HepG2 (cell line): ENCODE measurements at regions not wholly inside any gene's neighbourhood (a gene's known extent, or its start where the extent isn't known, plus 50 kb on each side); places are given as distances from the start of the nearest gene placed in this dataset.
"Not testable (repeated sequence)": the region's sequence is repeated elsewhere in the genome, so short reads cannot be mapped to it uniquely, and the experiment has no call there.

ENCODE experiments used
- ATAC-seq: fragments of 200-7000 bp; cut with Tn5 transposase; 3 replicates; pipeline ENCODE4 v1.9.1; 2020; ENCODE audit warnings: mild to moderate bottlenecking, moderate library complexity
- BruUV-seq: library from RNA; stranded (reverse); fragments of 400-500 nt; replicated peaks from 2 replicates; lab custom pipeline; 2021; lab: Mats Ljungman, UMichigan
- CTCF ChIA-PET: fragments of 300-600 bp; formaldehyde crosslinking; extraction: SDS; loops from one replicate; lab custom pipeline; 2021; ENCODE audit warnings: low total read pairs, inconsistent platforms, low intra/inter-chr PET ratio; lab: Yijun Ruan, JAX
- POLR2A ChIA-PET: fragments of 350-600 bp; sonication (Branson Sonifier 250); formaldehyde crosslinking; loops from one replicate; lab custom pipeline; 2020; ENCODE audit warnings: antibody characterized with exemption, inconsistent platforms; lab: Yijun Ruan, JAX
- DNase-seq: peaks from one replicate; pipeline ENCODE4 v3.0.0-alpha.2; 2015; ENCODE audit warnings: low spot score
- FAIRE-seq: peaks from 3 replicates; lab custom pipeline; 2011; peaks lifted over from hg19 to GRCh38; lab: Jason Lieb, UNC
- H2AFZ ChIP-seq: one replicate; pipeline ENCODE4 v1.6.1; 2011; ENCODE audit warnings: low read length, inconsistent platforms
- H3K27ac ChIP-seq: fragments of 300-600 bp; 3 replicates; pipeline ENCODE4 v1.8.0; 2011; ENCODE audit warnings: mixed run types, mild to moderate bottlenecking, mixed read lengths, low read length, inconsistent platforms; ENCODE audit not compliant: insufficient read depth; ENCODE audit errors: extremely low read length
- H3K27me3 ChIP-seq, 2 experiments: fragments of 200-600 bp in 1 of 2; 2 replicates in 1 of 2; 3 replicates in 1 of 2; pipeline versions ENCODE4 v1.6.0 to v1.8.0; 2011; ENCODE audit warnings: low read length in 2 of 2, mild to moderate bottlenecking in 2 of 2, moderate library complexity in 2 of 2, inconsistent platforms in 1 of 2; ENCODE audit not compliant: insufficient read depth in 2 of 2, control insufficient read depth in 1 of 2
- H3K36me3 ChIP-seq, 2 experiments: fragments of 200-600 bp in 1 of 2; replicated peaks in 1 of 2; 2 replicates in 1 of 2; 3 replicates in 1 of 2; pipeline versions ENCODE4 v1.5.1 to v1.8.0; 2011; ENCODE audit warnings: low read length in 2 of 2, inconsistent platforms in 1 of 2; ENCODE audit not compliant: insufficient read depth in 2 of 2, control insufficient read depth in 1 of 2
- H3K4me1 ChIP-seq: 2 replicates; pipeline ENCODE4 v1.5.1; 2012; ENCODE audit warnings: low read length, inconsistent platforms; ENCODE audit not compliant: insufficient read depth
- H3K4me2 ChIP-seq: 2 replicates; pipeline ENCODE4 v1.6.0; 2011; ENCODE audit warnings: low read depth, low read length, inconsistent platforms
- H3K4me3 ChIP-seq, 3 experiments: fragments of 200-600 bp in 1 of 3; sonication (generic), shearing (Covaris generic) in 1 of 3; replicated peaks in 1 of 3; 2 replicates each; pipeline ENCODE4 v1.5.1; 2011 to 2016; ENCODE audit warnings: low read length in 3 of 3, inconsistent platforms in 2 of 3, low read depth in 2 of 3, mild to moderate bottlenecking in 2 of 3, control low read depth in 1 of 3, mixed read lengths in 1 of 3; ENCODE audit not compliant: insufficient read depth in 1 of 3
- H3K79me2 ChIP-seq: one replicate; pipeline ENCODE4 v1.6.1; 2011; ENCODE audit warnings: low read length, inconsistent platforms; ENCODE audit not compliant: insufficient read depth
- H3K9ac ChIP-seq: 2 replicates; pipeline ENCODE4 v1.6.0; 2011; ENCODE audit warnings: mild to moderate bottlenecking, low read depth, low read length, inconsistent platforms; ENCODE audit not compliant: insufficient read depth
- H3K9me3 ChIP-seq: 2 replicates; pipeline ENCODE4 v1.5.1; 2012; ENCODE audit warnings: mild to moderate bottlenecking, low read length
- H4K20me1 ChIP-seq: 2 replicates; pipeline ENCODE4 v1.6.0; 2011; ENCODE audit warnings: inconsistent platforms, mild to moderate bottlenecking, low read length, moderate library complexity; ENCODE audit not compliant: insufficient read depth
- BHLHE40 ChIP-seq: IDR thresholded peaks from 2 replicates; pipeline ENCODE4 v1.6.1; 2011; ENCODE audit warnings: low read length, improper control_type of control experiment
- ZNF879 ChIP-seq: sonication (generic); formaldehyde crosslinking; IDR thresholded peaks from 2 replicates; pipeline ENCODE4 v1.8.1; 2023; ENCODE audit warnings: missing genetic modification reagents
- WGBS: methylation state at CpG from one replicate; pipeline ENCODE4 v1.1.6; 2017; ENCODE audit warnings: low lambda C conversion rate; 5-methylcytosine and 5-hydroxymethylcytosine counted together
- in situ Hi-C: cut with HindIII; loops from 2 replicates; pipeline ENCODE4 v1.10.0; 2017; ENCODE audit warnings: low pct_unique_long_range_greater_than_20kb; ENCODE audit not compliant: extremely low pct_ligation_motif_present
- intact Hi-C: fragments of 100-400 bp; cut with micrococcal nuclease; formaldehyde crosslinking; loops from one replicate; pipeline ENCODE4 v1.10.0; 2022; ENCODE audit not compliant: unreplicated experiment
- TF ChIP-seq, protein P1 (sequence below): fragments of 450-650 bp; IDR thresholded peaks from 2 replicates; pipeline ENCODE4 v1.6.1; 2016

GRCh38 chr13:111051726-111052232 lies 63.3 kb upstream of the ARHGEF7 start:
- WGBS: 30% methylated on average over 20 of the region's 21 CpGs
- intact Hi-C loops, in situ Hi-C loops, H3K4me2 ChIP-seq, H3K4me1 ChIP-seq, ATAC-seq, FAIRE-seq, DNase-seq, H3K36me3 ChIP-seq, H4K20me1 ChIP-seq, POLR2A ChIA-PET, H3K79me2 ChIP-seq, BruUV-seq, H3K9me3 ChIP-seq, H3K27ac ChIP-seq, H2AFZ ChIP-seq: not testable (repeated sequence)
- CTCF ChIA-PET: interaction anchor here (3.1 kb wide), 1 partner anchor 108 kb away, joined by 25 read pairs; no protein-coding TSS in a partner anchor
- peak; percentile 73 for TF ChIP-seq BHLHE40
- TF ChIP-seq, all 625 proteins: peak for 1; not testable (repeated sequence) for 624
- H3K4me3 ChIP-seq, H3K27me3 ChIP-seq, H3K9ac ChIP-seq: not testable (repeated sequence)

- H3K4me1 ChIP-seq: no peaks in the 10 kb centered on the region
- H3K9me3 ChIP-seq: no peaks in the 10 kb centered on the region
- H3K27me3 ChIP-seq: peaks cover 2 to 3% of the 10 kb centered on the region in 2 experiments; a peak in 3 of 5 replicates
- in situ Hi-C loops (no loop called here), intact Hi-C loops (no loop called here)
- H4K20me1 ChIP-seq: no peaks in the 10 kb centered on the region
- ChIA-PET POLR2A (no interaction called here), CTCF (interaction anchor here (3.1 kb wide), 1 partner anchor 107 kb away, joined by 25 read pairs; no protein-coding TSS in a partner anchor)
- no peak overlapping the region for H3K27ac ChIP-seq
- H3K9ac ChIP-seq: no peak overlapping the region
- no peak overlapping the region for H2AFZ ChIP-seq
- DNase-seq (no peak), FAIRE-seq (no peak), ATAC-seq (no peak)
- no peak for TF ChIP-seq ZNF879 (CRISPR knock-in tag)
- TF ChIP-seq, protein P1, sequence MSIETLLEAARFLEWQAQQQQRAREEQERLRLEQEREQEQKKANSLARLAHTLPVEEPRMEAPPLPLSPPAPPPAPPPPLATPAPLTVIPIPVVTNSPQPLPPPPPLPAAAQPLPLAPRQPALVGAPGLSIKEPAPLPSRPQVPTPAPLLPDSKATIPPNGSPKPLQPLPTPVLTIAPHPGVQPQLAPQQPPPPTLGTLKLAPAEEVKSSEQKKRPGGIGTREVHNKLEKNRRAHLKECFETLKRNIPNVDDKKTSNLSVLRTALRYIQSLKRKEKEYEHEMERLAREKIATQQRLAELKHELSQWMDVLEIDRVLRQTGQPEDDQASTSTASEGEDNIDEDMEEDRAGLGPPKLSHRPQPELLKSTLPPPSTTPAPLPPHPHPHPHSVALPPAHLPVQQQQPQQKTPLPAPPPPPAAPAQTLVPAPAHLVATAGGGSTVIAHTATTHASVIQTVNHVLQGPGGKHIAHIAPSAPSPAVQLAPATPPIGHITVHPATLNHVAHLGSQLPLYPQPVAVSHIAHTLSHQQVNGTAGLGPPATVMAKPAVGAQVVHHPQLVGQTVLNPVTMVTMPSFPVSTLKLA: peak; percentile 71
- H3K4me2 ChIP-seq: no peak overlapping the region
- no TSS peak for BruUV-seq
- H3K79me2 ChIP-seq: no peaks in the 10 kb centered on the region
- H3K4me3 ChIP-seq: no peak overlapping the region
- WGBS: 41% methylated on average over 5 of the region's 6 CpGs
- H3K36me3 ChIP-seq: no peaks in the 10 kb centered on the region
These were observed 63.9 kb upstream of the ARHGEF7 start for GRCh38 chr13:111051041-111051725.
